ENCODE measurements at regions not wholly inside any gene's neighbourhood (a gene's known extent, or its start where the extent isn't known, plus 50 kb on each side); places are given as distances from the start of the nearest gene placed in this dataset.

DNA sequence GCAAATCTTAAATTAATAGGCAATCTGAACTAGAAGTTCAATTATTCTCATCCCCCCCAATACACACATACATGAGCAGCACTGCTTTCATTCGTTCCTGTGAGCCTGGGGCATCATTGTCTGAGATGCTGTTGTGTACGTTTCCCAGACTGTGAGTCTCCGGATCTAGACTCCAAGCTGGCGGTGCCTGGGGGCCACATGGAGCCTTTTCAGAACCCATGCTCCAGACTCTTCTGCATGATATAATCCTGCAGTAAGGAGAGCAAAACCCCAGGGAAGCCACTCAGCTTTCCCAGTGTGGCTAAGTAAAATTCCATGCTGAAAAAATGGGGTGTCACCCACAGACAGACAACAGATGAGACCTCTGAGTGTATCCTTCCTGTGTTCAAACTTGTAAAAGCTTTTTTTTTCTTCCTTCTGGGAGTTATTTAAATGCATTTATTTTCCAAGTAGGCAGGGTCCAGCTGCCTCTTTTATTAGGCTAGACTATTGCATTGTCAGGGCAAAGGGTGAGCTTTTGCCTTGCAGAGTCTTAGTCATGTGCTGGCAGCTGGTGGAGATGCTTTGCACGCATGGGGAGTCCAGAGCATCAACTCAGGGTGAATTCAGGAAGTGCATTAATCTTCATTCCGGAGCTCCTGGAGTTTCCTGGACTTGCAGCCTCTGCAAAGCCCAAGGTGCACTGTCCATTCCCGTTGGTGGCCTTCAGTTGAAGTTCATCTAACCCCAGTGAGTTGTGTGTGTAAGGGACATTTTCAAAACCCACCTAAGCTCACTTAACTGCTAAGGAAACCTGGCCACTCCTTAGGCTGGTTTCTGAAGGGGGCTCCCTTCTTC is 185.7 kb upstream of the ADO start:
- Mint-ChIP-seq H3K36me3 (no peaks in the 10 kb centered on the region), H3K4me3 (no peak overlapping the region), H3K9me3 (no peaks in the 10 kb centered on the region), H3K4me1 (no peaks in the 10 kb centered on the region), H3K27me3 (ENCODE audit: low read depth) (peaks cover 17% of the 10 kb centered on the region), H3K27ac (no peak overlapping the region)
- no peak for DNase-seq (ENCODE audit: low spot score in 2 of 2, unreplicated experiment in 2 of 2)
- TF ChIP-seq, protein P1, sequence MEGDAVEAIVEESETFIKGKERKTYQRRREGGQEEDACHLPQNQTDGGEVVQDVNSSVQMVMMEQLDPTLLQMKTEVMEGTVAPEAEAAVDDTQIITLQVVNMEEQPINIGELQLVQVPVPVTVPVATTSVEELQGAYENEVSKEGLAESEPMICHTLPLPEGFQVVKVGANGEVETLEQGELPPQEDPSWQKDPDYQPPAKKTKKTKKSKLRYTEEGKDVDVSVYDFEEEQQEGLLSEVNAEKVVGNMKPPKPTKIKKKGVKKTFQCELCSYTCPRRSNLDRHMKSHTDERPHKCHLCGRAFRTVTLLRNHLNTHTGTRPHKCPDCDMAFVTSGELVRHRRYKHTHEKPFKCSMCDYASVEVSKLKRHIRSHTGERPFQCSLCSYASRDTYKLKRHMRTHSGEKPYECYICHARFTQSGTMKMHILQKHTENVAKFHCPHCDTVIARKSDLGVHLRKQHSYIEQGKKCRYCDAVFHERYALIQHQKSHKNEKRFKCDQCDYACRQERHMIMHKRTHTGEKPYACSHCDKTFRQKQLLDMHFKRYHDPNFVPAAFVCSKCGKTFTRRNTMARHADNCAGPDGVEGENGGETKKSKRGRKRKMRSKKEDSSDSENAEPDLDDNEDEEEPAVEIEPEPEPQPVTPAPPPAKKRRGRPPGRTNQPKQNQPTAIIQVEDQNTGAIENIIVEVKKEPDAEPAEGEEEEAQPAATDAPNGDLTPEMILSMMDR (IDR thresholded peaks at IDR 0.05; ENCODE audit: unreplicated experiment) = no peak

DNA sequence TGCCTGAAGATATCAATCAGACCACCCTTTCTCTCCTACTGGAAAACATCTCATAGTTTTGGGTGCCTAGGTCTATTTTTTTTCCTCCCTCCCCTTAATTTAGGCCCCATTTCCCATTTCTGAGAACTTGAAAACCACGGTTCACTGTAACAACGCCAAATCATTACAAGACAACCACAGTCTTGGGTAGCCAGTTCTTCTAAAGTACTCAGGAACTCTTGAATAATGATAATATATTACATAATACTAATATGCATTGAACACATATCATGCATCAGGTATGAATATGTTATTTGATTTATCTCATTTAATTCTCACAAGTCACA is 185.1 kb upstream of the ADO start:
- H3K4me1 Mint-ChIP-seq = no peaks in the 10 kb centered on the region
- DNase-seq (ENCODE audit: low spot score in 2 of 2, unreplicated experiment in 2 of 2) = no peak
- H3K27me3 Mint-ChIP-seq (ENCODE audit: low read depth) = peaks cover 13% of the 10 kb centered on the region
- H3K9me3 Mint-ChIP-seq = no peaks in the 10 kb centered on the region
- no peaks in the 10 kb centered on the region for H3K36me3 Mint-ChIP-seq
- no peak overlapping the region for H3K27ac Mint-ChIP-seq
- H3K4me3 Mint-ChIP-seq = no peak overlapping the region
- TF ChIP-seq, protein P1 (IDR thresholded peaks at IDR 0.05; ENCODE audit: unreplicated experiment) = no peak

DNA sequence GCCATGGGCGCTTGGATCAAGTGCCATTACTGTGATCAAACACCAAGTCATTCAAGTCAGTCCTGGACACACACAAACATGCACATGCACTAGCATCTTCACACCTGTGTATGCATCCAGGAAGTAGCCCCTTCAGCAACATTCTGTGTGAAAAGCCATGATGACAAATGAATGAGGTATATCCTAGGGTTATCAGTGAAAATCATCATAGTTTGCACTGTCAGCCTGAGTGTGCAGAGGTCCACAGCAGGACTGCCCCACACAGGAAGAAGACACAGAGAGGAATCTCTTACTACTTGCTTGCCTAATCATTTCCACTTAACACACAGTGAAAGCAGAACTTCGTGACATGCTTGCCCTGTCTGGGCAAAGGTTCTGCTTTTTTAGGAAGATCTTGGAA is 184.0 kb upstream of the ADO start:
- no peak overlapping the region for H3K27ac Mint-ChIP-seq
- no peak for DNase-seq (ENCODE audit: low spot score in 2 of 2, unreplicated experiment in 2 of 2)
- TF ChIP-seq, protein P1 (IDR thresholded peaks at IDR 0.05; ENCODE audit: unreplicated experiment) = no peak
- no peak overlapping the region for H3K4me3 Mint-ChIP-seq
- no peaks in the 10 kb centered on the region for H3K4me1 Mint-ChIP-seq
- H3K9me3 Mint-ChIP-seq = no peaks in the 10 kb centered on the region
- no peaks in the 10 kb centered on the region for H3K36me3 Mint-ChIP-seq
- H3K27me3 Mint-ChIP-seq (ENCODE audit: low read depth) = peaks cover 12% of the 10 kb centered on the region

DNA sequence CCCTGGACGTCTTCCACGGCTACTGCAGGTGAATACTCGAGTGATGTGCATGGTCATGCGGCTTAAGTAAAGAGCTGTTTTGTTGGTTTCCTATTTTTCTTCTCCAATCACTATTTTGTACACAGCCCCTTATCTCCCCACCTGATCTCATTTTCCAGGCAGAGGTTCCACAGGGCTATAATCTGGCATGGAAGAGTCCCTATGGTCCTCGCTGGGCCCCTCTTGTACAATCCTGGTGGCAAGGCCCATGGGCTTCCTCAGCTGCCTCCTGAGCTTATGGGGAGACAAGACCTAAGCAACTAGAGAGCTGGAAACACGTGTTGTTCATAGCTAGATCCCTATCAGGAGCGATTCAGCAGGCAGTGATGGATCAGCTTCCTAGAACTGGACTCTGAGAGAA is 181.3 kb upstream of the ADO start:
- Mint-ChIP-seq H3K27ac (no peak overlapping the region), H3K9me3 (no peaks in the 10 kb centered on the region), H3K4me1 (no peaks in the 10 kb centered on the region), H3K4me3 (no peak overlapping the region), H3K36me3 (no peaks in the 10 kb centered on the region), H3K27me3 (ENCODE audit: low read depth) (peaks cover 9% of the 10 kb centered on the region)
- DNase-seq (ENCODE audit: low spot score in 2 of 2, unreplicated experiment in 2 of 2) = no peak
- TF ChIP-seq, protein P1 (IDR thresholded peaks at IDR 0.05; ENCODE audit: unreplicated experiment) = no peak

DNA sequence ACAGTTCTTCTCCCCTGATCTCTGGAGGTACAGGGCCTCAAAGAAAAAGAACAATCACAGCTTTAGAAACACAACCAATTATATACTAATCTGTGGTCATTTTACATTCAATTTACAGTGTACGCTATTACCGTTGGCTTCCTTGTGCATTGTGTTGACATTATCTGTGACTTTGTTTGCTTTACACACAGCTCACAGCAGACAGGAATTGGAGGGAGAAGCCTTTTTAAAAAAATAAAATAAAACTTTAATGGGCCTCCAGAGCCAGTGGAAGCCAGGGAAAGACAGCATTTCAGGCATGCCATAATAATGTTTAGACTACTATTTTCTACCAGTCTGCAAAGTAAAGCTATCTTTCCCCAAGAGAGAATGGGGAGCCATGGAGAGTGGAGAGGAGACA is 179.0 kb upstream of the ADO start:
- no peaks in the 10 kb centered on the region for H3K4me1 Mint-ChIP-seq
- TF ChIP-seq, protein P1 (IDR thresholded peaks at IDR 0.05; ENCODE audit: unreplicated experiment) = no peak
- no peaks in the 10 kb centered on the region for H3K36me3 Mint-ChIP-seq
- DNase-seq (ENCODE audit: low spot score in 2 of 2, unreplicated experiment in 2 of 2) = no peak
- H3K27ac Mint-ChIP-seq = no peak overlapping the region
- no peak overlapping the region for H3K4me3 Mint-ChIP-seq
- H3K9me3 Mint-ChIP-seq = no peaks in the 10 kb centered on the region
- peaks cover 6% of the 10 kb centered on the region for H3K27me3 Mint-ChIP-seq (ENCODE audit: low read depth)

All from mesothelial cell of epicardium (in vitro differentiated cells).